Rectal smooth muscle tissue (tissue), 1 donor: ENCODE measurements at regions not wholly inside any gene's neighbourhood (a gene's known extent, or its start where the extent isn't known, plus 50 kb on each side); places are given as distances from the start of the nearest gene placed in this dataset.

Experiments used
- H3K27ac ChIP-seq: one replicate; pipeline ENCODE4 v1.7.0; 2013; ENCODE audit warnings: low read depth, low read length, inconsistent platforms
- H3K27me3 ChIP-seq: one replicate; pipeline ENCODE4 v1.7.0; 2013; ENCODE audit warnings: low read length; ENCODE audit not compliant: control insufficient read depth, insufficient read depth
- H3K36me3 ChIP-seq: one replicate; pipeline ENCODE4 v1.7.0; 2013; ENCODE audit warnings: low read length; ENCODE audit not compliant: control insufficient read depth, insufficient read depth
- H3K4me1 ChIP-seq: one replicate; pipeline ENCODE4 v1.7.0; 2013; ENCODE audit warnings: low read length; ENCODE audit not compliant: control insufficient read depth, insufficient read depth
- H3K4me3 ChIP-seq: one replicate; pipeline ENCODE4 v1.7.0; 2013; ENCODE audit warnings: low read length
- H3K9ac ChIP-seq: one replicate; pipeline ENCODE4 v1.7.0; 2013; ENCODE audit warnings: low read length

GRCh38 chr4:157634057-157634456 is 413.5 kb downstream of the GRIA2 start:
- no peak overlapping the region for H3K4me3 ChIP-seq

GRCh38 chr4:157616741-157617472 is 396.4 kb downstream of the GRIA2 start:
- no peaks in the 10 kb centered on the region for H3K36me3 ChIP-seq
- no peak overlapping the region for H3K27ac ChIP-seq
- H3K27me3 ChIP-seq, result no peaks in the 10 kb centered on the region
- H3K4me3 ChIP-seq, result no peak overlapping the region
- H3K9ac ChIP-seq, result no peak overlapping the region
- H3K4me1 ChIP-seq, result no peaks in the 10 kb centered on the region

More at GRCh38 chr4:157634057-157634456, 413.5 kb downstream of the GRIA2 start:
- Histone ChIP-seq H3K9ac (no peak overlapping the region), H3K27ac (no peak overlapping the region), H3K4me1 (no peaks in the 10 kb centered on the region), H3K27me3 (no peaks in the 10 kb centered on the region), H3K36me3 (no peaks in the 10 kb centered on the region)

GRCh38 chr4:157607996-157608395 is 387.5 kb downstream of the GRIA2 start:
- Histone ChIP-seq H3K27me3 (no peaks in the 10 kb centered on the region), H3K9ac (no peak overlapping the region), H3K27ac (no peak overlapping the region), H3K36me3 (no peaks in the 10 kb centered on the region), H3K4me1 (no peaks in the 10 kb centered on the region), H3K4me3 (no peak overlapping the region)

- H3K4me3 ChIP-seq, result no peak overlapping the region
- H3K4me1 ChIP-seq, result no peaks in the 10 kb centered on the region
Observed at GRCh38 chr4:157600583-157600982, 380.1 kb downstream of the GRIA2 start.

GRCh38 chr4:157591245-157591644 is 370.7 kb downstream of the GRIA2 start:
- Histone ChIP-seq H3K27me3 (no peaks in the 10 kb centered on the region), H3K36me3 (no peaks in the 10 kb centered on the region), H3K4me1 (no peaks in the 10 kb centered on the region), H3K9ac (no peak overlapping the region), H3K27ac (no peak overlapping the region), H3K4me3 (no peak overlapping the region)

More at GRCh38 chr4:157600583-157600982, 380.1 kb downstream of the GRIA2 start:
- Histone ChIP-seq H3K36me3 (no peaks in the 10 kb centered on the region), H3K27ac (no peak overlapping the region), H3K9ac (no peak overlapping the region), H3K27me3 (no peaks in the 10 kb centered on the region)

- H3K27ac ChIP-seq, result no peak overlapping the region
- no peak overlapping the region for H3K4me3 ChIP-seq
- no peaks in the 10 kb centered on the region for H3K4me1 ChIP-seq
- no peaks in the 10 kb centered on the region for H3K36me3 ChIP-seq
- no peak overlapping the region for H3K9ac ChIP-seq
- H3K27me3 ChIP-seq, result no peaks in the 10 kb centered on the region
Observed at GRCh38 chr4:157590679-157591078, 370.2 kb downstream of the GRIA2 start.

GRCh38 chr4:157587681-157588423 is 367.3 kb downstream of the GRIA2 start:
- Histone ChIP-seq H3K27ac (no peak overlapping the region), H3K27me3 (no peaks in the 10 kb centered on the region), H3K4me1 (no peaks in the 10 kb centered on the region), H3K9ac (no peak overlapping the region), H3K4me3 (no peak overlapping the region), H3K36me3 (no peaks in the 10 kb centered on the region)

GRCh38 chr4:157582141-157582540 is 361.6 kb downstream of the GRIA2 start:
- H3K36me3 ChIP-seq, result no peaks in the 10 kb centered on the region
- no peak overlapping the region for H3K9ac ChIP-seq
- H3K4me1 ChIP-seq, result no peaks in the 10 kb centered on the region
- no peak overlapping the region for H3K4me3 ChIP-seq
- no peak overlapping the region for H3K27ac ChIP-seq
- no peaks in the 10 kb centered on the region for H3K27me3 ChIP-seq

- H3K4me1 ChIP-seq, result no peaks in the 10 kb centered on the region
Observed at GRCh38 chr4:157576671-157577217, 356.2 kb downstream of the GRIA2 start.

GRCh38 chr4:157575339-157575738 is 354.8 kb downstream of the GRIA2 start:
- Histone ChIP-seq H3K27ac (no peak overlapping the region), H3K27me3 (no peaks in the 10 kb centered on the region), H3K9ac (no peak overlapping the region)

More at GRCh38 chr4:157576671-157577217, 356.2 kb downstream of the GRIA2 start:
- no peak overlapping the region for H3K27ac ChIP-seq
- H3K9ac ChIP-seq, result no peak overlapping the region
- H3K36me3 ChIP-seq, result no peaks in the 10 kb centered on the region
- no peaks in the 10 kb centered on the region for H3K27me3 ChIP-seq
- H3K4me3 ChIP-seq, result no peak overlapping the region

GRCh38 chr4:157574606-157575005 is 354.1 kb downstream of the GRIA2 start:
- Histone ChIP-seq H3K36me3 (no peaks in the 10 kb centered on the region), H3K27me3 (no peaks in the 10 kb centered on the region), H3K27ac (no peak overlapping the region), H3K4me1 (no peaks in the 10 kb centered on the region), H3K4me3 (no peak overlapping the region), H3K9ac (no peak overlapping the region)

More at GRCh38 chr4:157575339-157575738, 354.8 kb downstream of the GRIA2 start:
- Histone ChIP-seq H3K4me1 (no peaks in the 10 kb centered on the region), H3K4me3 (no peak overlapping the region), H3K36me3 (no peaks in the 10 kb centered on the region)

GRCh38 chr4:157572951-157573350 is 352.4 kb downstream of the GRIA2 start:
- Histone ChIP-seq H3K27me3 (no peaks in the 10 kb centered on the region), H3K4me1 (no peaks in the 10 kb centered on the region), H3K4me3 (no peak overlapping the region), H3K9ac (no peak overlapping the region), H3K27ac (no peak overlapping the region), H3K36me3 (no peaks in the 10 kb centered on the region)
